ENCODE measurements at regions not wholly inside any gene's neighbourhood (a gene's known extent, or its start where the extent isn't known, plus 50 kb on each side); places are given as distances from the start of the nearest gene placed in this dataset.

DNA sequence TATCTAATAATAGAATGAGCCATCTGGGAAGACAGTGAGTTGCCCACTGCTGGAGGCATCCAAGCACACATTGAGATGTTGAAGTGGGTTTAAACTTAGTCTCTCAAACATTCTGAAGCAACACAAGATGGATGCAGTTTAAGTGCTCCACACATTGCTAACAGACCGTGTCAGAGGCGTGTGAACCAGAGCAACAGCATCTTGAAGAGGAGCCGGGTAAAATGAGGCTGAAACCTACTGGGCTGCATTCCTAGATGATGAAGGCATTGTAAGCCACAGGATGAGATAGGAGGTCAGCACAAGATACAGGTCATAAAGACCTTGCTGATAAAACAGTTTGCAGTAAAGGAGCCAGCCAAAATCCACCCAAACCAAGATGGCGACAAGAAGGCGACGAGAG is 73.5 kb upstream of the TMEM215 start:
- TF ChIP-seq, protein P1, sequence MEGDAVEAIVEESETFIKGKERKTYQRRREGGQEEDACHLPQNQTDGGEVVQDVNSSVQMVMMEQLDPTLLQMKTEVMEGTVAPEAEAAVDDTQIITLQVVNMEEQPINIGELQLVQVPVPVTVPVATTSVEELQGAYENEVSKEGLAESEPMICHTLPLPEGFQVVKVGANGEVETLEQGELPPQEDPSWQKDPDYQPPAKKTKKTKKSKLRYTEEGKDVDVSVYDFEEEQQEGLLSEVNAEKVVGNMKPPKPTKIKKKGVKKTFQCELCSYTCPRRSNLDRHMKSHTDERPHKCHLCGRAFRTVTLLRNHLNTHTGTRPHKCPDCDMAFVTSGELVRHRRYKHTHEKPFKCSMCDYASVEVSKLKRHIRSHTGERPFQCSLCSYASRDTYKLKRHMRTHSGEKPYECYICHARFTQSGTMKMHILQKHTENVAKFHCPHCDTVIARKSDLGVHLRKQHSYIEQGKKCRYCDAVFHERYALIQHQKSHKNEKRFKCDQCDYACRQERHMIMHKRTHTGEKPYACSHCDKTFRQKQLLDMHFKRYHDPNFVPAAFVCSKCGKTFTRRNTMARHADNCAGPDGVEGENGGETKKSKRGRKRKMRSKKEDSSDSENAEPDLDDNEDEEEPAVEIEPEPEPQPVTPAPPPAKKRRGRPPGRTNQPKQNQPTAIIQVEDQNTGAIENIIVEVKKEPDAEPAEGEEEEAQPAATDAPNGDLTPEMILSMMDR (IDR thresholded peaks at IDR 0.05; ENCODE audit: low read length), result no peak
- TF ChIP-seq EZH2 (IDR thresholded peaks at IDR 0.05; ENCODE audit: borderline replicate concordance, low read length), result no peak

Data from OCI-LY1 (cell line).